Omental fat pad (tissue), 3 donors: ENCODE measurements at regions not wholly inside any gene's neighbourhood (a gene's known extent, or its start where the extent isn't known, plus 50 kb on each side); places are given as distances from the start of the nearest gene placed in this dataset.
A peak's percentile ranks its signal among the peaks of the same experiment; 100 is the strongest.

Experiments
- ATAC-seq: fragments of 150-250 bp; one replicate; pipeline ENCODE4 v1.9.1; 2016; ENCODE audit warnings: mild to moderate bottlenecking, moderate library complexity; ENCODE audit not compliant: low FRiP score
- DNase-seq: peaks from one replicate; pipeline ENCODE4 v3.0.0-alpha.2; 2019; ENCODE audit warnings: low spot score
- TF ChIP-seq, protein P1 (sequence below), 3 donors: fragments of 450-650 bp; IDR thresholded peaks; one replicate each; pipeline ENCODE4 v1.5.1; 2016 to 2017; ENCODE audit warnings: antibody characterized with exemption in 3 of 3, mild to moderate bottlenecking in 3 of 3, moderate library complexity in 2 of 3

DNA sequence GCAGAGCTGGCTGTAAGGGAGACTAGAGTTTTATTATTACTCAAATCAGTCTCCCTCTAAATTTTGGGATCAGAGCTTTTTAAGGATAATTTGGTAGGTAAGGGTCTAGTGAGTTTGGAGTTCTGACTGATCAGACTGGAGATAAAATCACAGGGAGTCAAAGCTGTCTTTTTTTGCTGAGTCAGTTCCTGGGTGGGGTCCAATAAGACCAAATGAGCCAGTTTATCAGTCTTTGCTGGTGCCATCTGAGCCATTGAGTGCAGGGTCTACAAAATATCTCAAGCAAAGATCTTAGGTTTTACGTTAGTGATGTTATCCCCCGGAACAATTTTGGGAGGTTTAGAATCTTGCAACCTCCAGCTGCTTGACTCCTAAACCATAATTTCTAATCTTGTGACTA, 935.1 kb upstream of the RAG2 start:
- ATAC-seq (no peak), DNase-seq (no peak)
- TF ChIP-seq, protein P1, sequence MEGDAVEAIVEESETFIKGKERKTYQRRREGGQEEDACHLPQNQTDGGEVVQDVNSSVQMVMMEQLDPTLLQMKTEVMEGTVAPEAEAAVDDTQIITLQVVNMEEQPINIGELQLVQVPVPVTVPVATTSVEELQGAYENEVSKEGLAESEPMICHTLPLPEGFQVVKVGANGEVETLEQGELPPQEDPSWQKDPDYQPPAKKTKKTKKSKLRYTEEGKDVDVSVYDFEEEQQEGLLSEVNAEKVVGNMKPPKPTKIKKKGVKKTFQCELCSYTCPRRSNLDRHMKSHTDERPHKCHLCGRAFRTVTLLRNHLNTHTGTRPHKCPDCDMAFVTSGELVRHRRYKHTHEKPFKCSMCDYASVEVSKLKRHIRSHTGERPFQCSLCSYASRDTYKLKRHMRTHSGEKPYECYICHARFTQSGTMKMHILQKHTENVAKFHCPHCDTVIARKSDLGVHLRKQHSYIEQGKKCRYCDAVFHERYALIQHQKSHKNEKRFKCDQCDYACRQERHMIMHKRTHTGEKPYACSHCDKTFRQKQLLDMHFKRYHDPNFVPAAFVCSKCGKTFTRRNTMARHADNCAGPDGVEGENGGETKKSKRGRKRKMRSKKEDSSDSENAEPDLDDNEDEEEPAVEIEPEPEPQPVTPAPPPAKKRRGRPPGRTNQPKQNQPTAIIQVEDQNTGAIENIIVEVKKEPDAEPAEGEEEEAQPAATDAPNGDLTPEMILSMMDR (IDR thresholded peaks at IDR 0.05): no peak

DNA sequence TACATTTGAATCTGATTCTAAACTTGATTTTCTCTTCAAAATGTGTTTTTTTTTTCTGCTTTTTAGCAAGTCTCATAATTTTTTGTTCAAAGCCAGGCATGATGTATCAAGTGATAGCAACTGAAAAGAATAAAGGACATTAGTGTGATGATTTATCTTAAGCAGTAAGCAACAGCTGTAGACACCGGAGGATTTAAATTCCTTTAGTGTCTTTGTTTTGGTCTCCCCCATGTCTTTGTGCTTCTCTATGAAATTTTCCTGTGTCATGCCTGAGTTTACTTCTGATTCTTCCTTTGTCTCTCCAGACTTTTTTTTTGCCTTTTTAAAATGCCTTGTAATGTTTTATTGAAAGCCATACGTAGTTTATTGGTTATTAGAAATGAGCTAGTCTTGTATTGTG, 934.2 kb upstream of the RAG2 start:
- TF ChIP-seq, protein P1 (IDR thresholded peaks at IDR 0.05): no peak
- DNase-seq (no peak), ATAC-seq (no peak)

DNA sequence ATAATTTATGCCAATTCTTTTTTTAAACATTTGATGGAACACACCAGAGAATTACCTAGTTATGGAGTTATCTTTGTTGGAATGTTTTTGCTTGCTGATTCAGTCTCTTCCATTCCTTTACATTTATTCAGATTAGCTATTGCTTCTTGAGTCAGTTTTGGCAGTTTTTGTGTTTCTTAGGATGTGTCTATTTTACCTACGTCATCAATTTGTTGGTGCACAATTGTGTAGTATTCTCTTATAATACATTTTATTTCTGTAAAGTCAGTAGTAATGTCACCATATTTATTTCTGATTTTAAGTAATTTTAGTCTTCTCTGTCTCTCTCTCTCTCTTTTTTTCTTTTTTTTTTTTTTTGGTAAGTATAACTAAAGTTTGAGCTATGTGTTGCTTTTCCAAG, 929.5 kb upstream of the RAG2 start:
- TF ChIP-seq, protein P1 (IDR thresholded peaks at IDR 0.05): no peak
- no peak for ATAC-seq

DNA sequence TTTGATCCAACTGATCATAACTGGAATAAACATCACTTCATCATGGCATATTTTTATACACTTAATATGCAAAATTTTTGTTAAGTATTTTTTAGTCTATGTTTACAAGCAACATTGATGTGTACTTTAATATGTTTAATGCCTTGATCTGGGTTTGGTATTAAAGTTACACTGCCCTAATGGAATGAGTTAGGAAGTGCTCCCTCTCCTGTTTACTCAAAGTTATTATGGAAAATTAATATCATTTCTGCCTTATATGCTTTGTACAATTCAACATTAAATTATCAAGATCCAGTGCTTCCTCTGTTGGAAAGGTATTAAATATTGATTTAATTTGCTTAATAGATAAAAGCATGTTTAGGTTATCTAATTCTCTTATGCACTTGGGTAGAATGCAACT, 927.3 kb upstream of the RAG2 start:
- ATAC-seq: no peak
- no peak for DNase-seq
- TF ChIP-seq, protein P1 (IDR thresholded peaks at IDR 0.05): no peak

More for the DNA sequence above, 929.5 kb upstream of the RAG2 start:
- DNase-seq: no peak

DNA sequence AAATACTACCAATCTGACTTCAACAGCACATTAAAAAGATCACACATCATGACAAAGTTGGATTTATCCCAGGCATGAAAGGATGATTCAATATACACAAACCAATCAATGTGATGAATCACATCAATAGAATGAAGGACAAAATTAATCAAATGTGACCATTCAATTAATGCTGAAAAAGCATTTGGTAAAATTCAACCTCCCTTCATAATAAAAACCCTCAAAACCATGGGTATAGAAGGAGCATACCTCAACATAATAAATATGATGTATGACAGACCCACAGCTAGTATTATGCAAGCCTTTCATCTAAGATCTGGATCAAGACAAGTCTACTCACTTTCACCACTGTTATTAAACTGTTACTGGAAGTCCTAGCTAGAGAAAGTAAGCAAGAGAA, 921.7 kb upstream of the RAG2 start:
- TF ChIP-seq, protein P1 (IDR thresholded peaks at IDR 0.05): no peak
- DNase-seq: no peak

DNA sequence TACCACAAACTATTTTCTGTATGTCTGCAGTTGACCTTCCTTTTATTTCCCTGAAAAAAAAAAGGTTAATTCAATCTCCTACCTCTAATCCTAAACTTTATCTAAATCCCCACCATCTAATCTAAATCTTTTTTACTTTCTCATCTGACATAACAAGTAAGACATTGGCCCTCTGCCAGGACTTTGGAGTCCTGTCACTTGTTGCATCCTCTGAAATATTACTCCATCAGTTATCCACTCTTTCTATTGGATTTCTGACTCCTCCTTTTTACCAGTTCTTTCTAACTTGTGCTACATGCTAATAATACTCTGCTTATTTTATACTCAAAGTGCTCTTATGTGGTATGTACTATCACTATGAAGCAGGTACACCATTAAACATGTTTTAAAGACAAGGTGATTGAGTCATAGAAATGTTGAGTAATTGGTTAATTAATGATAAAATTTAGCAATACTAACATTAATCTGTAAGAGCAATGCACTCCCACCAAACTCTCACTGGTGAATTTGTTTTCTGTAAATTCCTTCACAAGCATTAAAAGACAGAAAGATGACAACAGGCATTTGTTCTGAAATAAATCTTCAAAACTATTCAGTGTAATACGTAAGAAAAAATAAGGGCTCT, 914.2 kb upstream of the RAG2 start:
- no peak for ATAC-seq
- TF ChIP-seq, protein P1 (IDR thresholded peaks at IDR 0.05): no peak
- no peak for DNase-seq

More for the DNA sequence above, 921.7 kb upstream of the RAG2 start:
- ATAC-seq: no peak

DNA sequence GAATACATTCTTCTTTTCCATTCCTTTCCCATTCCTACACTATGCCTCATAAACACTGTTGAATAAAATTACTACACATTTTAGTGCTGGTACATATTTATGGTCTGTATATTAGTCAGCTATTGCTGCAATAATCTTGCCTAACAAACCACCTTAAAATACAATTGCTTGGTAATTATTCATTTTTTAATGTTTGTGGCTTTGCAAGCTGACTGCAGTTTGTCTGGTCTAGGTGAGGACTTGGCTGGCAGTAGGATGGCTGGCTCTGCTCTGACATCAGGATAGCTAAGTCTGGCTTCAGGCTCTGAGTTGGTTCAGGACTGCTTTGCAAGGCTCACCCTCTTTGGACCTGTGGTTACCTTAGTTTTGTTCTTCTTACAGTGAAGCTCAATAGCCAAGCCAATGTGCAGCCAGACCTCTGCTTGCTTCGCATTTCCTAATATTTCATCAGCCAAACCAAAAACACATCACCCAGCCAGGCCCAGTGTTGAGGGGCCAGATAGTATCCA, 913.4 kb upstream of the RAG2 start:
- DNase-seq: no peak
- peak; percentile 72 for ATAC-seq
- TF ChIP-seq, protein P1 (IDR thresholded peaks at IDR 0.05): no peak
